NB4 (cell line): ENCODE measurements at regions not wholly inside any gene's neighbourhood (a gene's known extent, or its start where the extent isn't known, plus 50 kb on each side); places are given as distances from the start of the nearest gene placed in this dataset.

Experiments
- DNase-seq: peaks from one replicate; pipeline ENCODE4 v3.0.0; 2010; ENCODE audit warnings: low read depth
- H3K4me3 ChIP-seq: one replicate; pipeline ENCODE4 v1.5.1; 2011; ENCODE audit warnings: mild to moderate bottlenecking, low read depth, low read length, moderate library complexity
- CTCF ChIP-seq: IDR thresholded peaks from one replicate; pipeline ENCODE4 v1.5.1; 2012; ENCODE audit warnings: low read depth, low read length
- MAX ChIP-seq: IDR thresholded peaks from 2 replicates; pipeline ENCODE4 v1.6.1; 2011; ENCODE audit warnings: low read depth, low read length
- MYC ChIP-seq: IDR thresholded peaks from 2 replicates; pipeline ENCODE4 v1.6.1; 2011; ENCODE audit warnings: low read depth, low read length
- POLR2A ChIP-seq: IDR thresholded peaks from 2 replicates; pipeline ENCODE4 v1.6.1; 2011; ENCODE audit warnings: mild to moderate bottlenecking; ENCODE audit not compliant: insufficient read length; ENCODE audit errors: extremely low read depth

- TF ChIP-seq MYC (no peak), POLR2A (no peak), CTCF (no peak), MAX (no peak)
Observed at GRCh38 chr20:23174821-23175220, 88.7 kb upstream of the CD93 start.

GRCh38 chr20:23167431-23167830, 81.3 kb upstream of the CD93 start:
- DNase-seq = no peak
- no peak for TF ChIP-seq CTCF
- no peak for TF ChIP-seq POLR2A
- TF ChIP-seq MAX = no peak
- no peak for TF ChIP-seq MYC
- H3K4me3 ChIP-seq = no peak overlapping the region

More at GRCh38 chr20:23174821-23175220, 88.7 kb upstream of the CD93 start:
- H3K4me3 ChIP-seq = no peak overlapping the region
- no peak for DNase-seq

- TF ChIP-seq MYC (no peak), POLR2A (no peak), CTCF (no peak), MAX (no peak)
- no peak overlapping the region for H3K4me3 ChIP-seq
- DNase-seq = no peak
Observed at GRCh38 chr20:23166563-23166962, 80.4 kb upstream of the CD93 start.

- no peak overlapping the region for H3K4me3 ChIP-seq
- no peak for DNase-seq
- no peak for TF ChIP-seq MYC
- TF ChIP-seq CTCF = no peak
- no peak for TF ChIP-seq MAX
- no peak for TF ChIP-seq POLR2A
Observed at GRCh38 chr20:23165964-23166363, 79.8 kb upstream of the CD93 start.

- TF ChIP-seq MAX (no peak), POLR2A (no peak), MYC (no peak), CTCF (peak; percentile 45)
- no peak for DNase-seq
- H3K4me3 ChIP-seq = no peak overlapping the region
Observed at GRCh38 chr20:23165307-23165750, 79.2 kb upstream of the CD93 start.

GRCh38 chr20:23164176-23164601, 78.1 kb upstream of the CD93 start:
- no peak for DNase-seq
- no peak for TF ChIP-seq MAX
- no peak for TF ChIP-seq POLR2A
- no peak for TF ChIP-seq CTCF
- no peak for TF ChIP-seq MYC
- H3K4me3 ChIP-seq = no peak overlapping the region
